ENCODE measurements at regions not wholly inside any gene's neighbourhood (a gene's known extent, or its start where the extent isn't known, plus 50 kb on each side); places are given as distances from the start of the nearest gene placed in this dataset.

DNA sequence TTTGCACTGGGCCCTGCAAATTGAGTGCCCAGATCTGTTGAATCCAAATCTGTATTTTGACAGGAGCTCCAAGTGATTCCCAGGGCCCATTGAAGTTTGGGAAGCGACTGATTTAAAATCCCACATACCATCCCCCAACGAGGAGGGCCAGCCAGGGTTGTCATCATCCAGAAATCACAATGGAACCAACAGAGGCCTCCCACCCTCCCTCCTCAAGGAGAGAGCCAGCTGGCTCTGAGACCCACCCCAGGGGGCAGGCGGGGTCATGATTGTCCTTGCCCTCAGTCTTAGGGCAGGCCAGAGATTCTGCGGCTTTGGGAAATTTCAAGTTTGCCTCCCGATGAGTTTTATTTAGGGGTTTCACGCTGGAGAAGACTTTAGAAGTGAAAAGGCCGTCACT, 358.2 kb downstream of the MN1 start:
- Histone ChIP-seq H3K9me3 (ENCODE audit: insufficient read depth, low read depth, low read length) (no peaks in the 10 kb centered on the region), H3K4me2 (ENCODE audit: low read length) (no peak overlapping the region), H3K27me3 (ENCODE audit: insufficient read depth, low read length) (peaks cover 17% of the 10 kb centered on the region), H3K27ac (ENCODE audit: low read depth, low read length) (no peak overlapping the region), H3K4me1 (ENCODE audit: insufficient read depth, low read length) (peaks cover 5% of the 10 kb centered on the region), H4K20me1 (ENCODE audit: insufficient read depth, low read length) (no peaks in the 10 kb centered on the region), H2AFZ (ENCODE audit: low read depth, low read length) (no peak overlapping the region), H3K9ac (ENCODE audit: low read length) (no peak overlapping the region), H3K36me3 (ENCODE audit: insufficient read depth, low read length) (no peaks in the 10 kb centered on the region), H3K79me2 (ENCODE audit: insufficient read depth, low read length) (no peaks in the 10 kb centered on the region), H3K4me3 (ENCODE audit: insufficient read depth, low read depth, low read length) (no peak overlapping the region)
- Mint-ChIP-seq H3K27ac (ENCODE audit: unreplicated experiment) (no peak overlapping the region), H3K4me1 (ENCODE audit: low read depth, unreplicated experiment) (peaks cover 3% of the 10 kb centered on the region), H3K36me3 (ENCODE audit: low read depth, unreplicated experiment) (no peaks in the 10 kb centered on the region), H3K4me3 (ENCODE audit: unreplicated experiment) (no peak overlapping the region), H3K27me3 (ENCODE audit: low read depth, unreplicated experiment) (peaks cover 11% of the 10 kb centered on the region), H3K9me3 (ENCODE audit: unreplicated experiment) (no peaks in the 10 kb centered on the region)
- TF ChIP-seq, protein P1, sequence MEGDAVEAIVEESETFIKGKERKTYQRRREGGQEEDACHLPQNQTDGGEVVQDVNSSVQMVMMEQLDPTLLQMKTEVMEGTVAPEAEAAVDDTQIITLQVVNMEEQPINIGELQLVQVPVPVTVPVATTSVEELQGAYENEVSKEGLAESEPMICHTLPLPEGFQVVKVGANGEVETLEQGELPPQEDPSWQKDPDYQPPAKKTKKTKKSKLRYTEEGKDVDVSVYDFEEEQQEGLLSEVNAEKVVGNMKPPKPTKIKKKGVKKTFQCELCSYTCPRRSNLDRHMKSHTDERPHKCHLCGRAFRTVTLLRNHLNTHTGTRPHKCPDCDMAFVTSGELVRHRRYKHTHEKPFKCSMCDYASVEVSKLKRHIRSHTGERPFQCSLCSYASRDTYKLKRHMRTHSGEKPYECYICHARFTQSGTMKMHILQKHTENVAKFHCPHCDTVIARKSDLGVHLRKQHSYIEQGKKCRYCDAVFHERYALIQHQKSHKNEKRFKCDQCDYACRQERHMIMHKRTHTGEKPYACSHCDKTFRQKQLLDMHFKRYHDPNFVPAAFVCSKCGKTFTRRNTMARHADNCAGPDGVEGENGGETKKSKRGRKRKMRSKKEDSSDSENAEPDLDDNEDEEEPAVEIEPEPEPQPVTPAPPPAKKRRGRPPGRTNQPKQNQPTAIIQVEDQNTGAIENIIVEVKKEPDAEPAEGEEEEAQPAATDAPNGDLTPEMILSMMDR (IDR thresholded peaks at IDR 0.05; ENCODE audit: insufficient read depth, low read depth, low read length) = no peak
- no peak for TF ChIP-seq EZH2 (IDR thresholded peaks at IDR 0.05; ENCODE audit: insufficient read depth, low read length)
- DNase-seq (ENCODE audit: low read depth) (no peak), FAIRE-seq (no peak)

DNA sequence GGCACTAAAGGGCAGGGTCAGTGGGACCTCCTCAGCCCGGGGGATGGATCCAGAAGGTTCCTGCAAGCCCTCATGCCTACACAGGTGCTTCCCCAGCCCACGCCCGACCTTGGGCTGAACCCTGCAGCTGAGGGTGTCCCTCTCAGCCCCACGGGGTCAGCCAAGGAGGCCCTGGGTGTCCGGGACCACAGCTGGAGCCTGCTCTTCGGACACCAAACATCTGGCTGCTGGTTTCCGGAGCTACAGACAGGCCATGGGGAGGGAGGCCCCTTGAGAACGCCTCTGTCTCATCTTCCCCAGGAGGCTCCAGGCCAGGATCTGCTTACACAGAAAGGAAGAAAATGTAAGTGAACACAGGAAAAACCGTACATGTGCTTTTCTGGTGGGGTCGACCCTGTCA, 355.7 kb downstream of the MN1 start:
- no peaks in the 10 kb centered on the region for H3K4me1 Mint-ChIP-seq (ENCODE audit: low read depth, unreplicated experiment)

GRCh38 chr22:27447289-27447688, 354.3 kb downstream of the MN1 start:
- no peaks in the 10 kb centered on the region for H3K36me3 ChIP-seq (ENCODE audit: insufficient read depth, low read length)
- TF ChIP-seq, protein P1 (IDR thresholded peaks at IDR 0.05; ENCODE audit: insufficient read depth, low read depth, low read length) = no peak
- TF ChIP-seq EZH2 (IDR thresholded peaks at IDR 0.05; ENCODE audit: insufficient read depth, low read length) = no peak
- no peak overlapping the region for H3K4me3 ChIP-seq (ENCODE audit: insufficient read depth, low read depth, low read length)
- H3K27ac ChIP-seq (ENCODE audit: low read depth, low read length) = no peak overlapping the region
- H3K4me2 ChIP-seq (ENCODE audit: low read length) = no peak overlapping the region
- no peaks in the 10 kb centered on the region for H3K79me2 ChIP-seq (ENCODE audit: insufficient read depth, low read length)
- no peak overlapping the region for H3K27ac Mint-ChIP-seq (ENCODE audit: unreplicated experiment)
- no peak overlapping the region for H2AFZ ChIP-seq (ENCODE audit: low read depth, low read length)
- no peaks in the 10 kb centered on the region for H3K4me1 Mint-ChIP-seq (ENCODE audit: low read depth, unreplicated experiment)
- H3K9me3 ChIP-seq (ENCODE audit: insufficient read depth, low read depth, low read length) = no peaks in the 10 kb centered on the region
- H3K36me3 Mint-ChIP-seq (ENCODE audit: low read depth, unreplicated experiment) = no peaks in the 10 kb centered on the region
- H3K4me3 Mint-ChIP-seq (ENCODE audit: unreplicated experiment) = no peak overlapping the region
- H3K27me3 ChIP-seq (ENCODE audit: insufficient read depth, low read length) = peaks cover 3% of the 10 kb centered on the region
- H3K27me3 Mint-ChIP-seq (ENCODE audit: low read depth, unreplicated experiment) = peaks cover 6% of the 10 kb centered on the region
- no peaks in the 10 kb centered on the region for H4K20me1 ChIP-seq (ENCODE audit: insufficient read depth, low read length)
- H3K9ac ChIP-seq (ENCODE audit: low read length) = no peak overlapping the region
- no peak for FAIRE-seq
- H3K4me1 ChIP-seq (ENCODE audit: insufficient read depth, low read length) = no peaks in the 10 kb centered on the region
- no peak for DNase-seq (ENCODE audit: low read depth)
- no peaks in the 10 kb centered on the region for H3K9me3 Mint-ChIP-seq (ENCODE audit: unreplicated experiment)

More for the DNA sequence above, 355.7 kb downstream of the MN1 start:
- Mint-ChIP-seq H3K4me3 (ENCODE audit: unreplicated experiment) (no peak overlapping the region), H3K27ac (ENCODE audit: unreplicated experiment) (no peak overlapping the region), H3K27me3 (ENCODE audit: low read depth, unreplicated experiment) (peaks cover 7% of the 10 kb centered on the region), H3K9me3 (ENCODE audit: unreplicated experiment) (no peaks in the 10 kb centered on the region), H3K36me3 (ENCODE audit: low read depth, unreplicated experiment) (no peaks in the 10 kb centered on the region)
- TF ChIP-seq, protein P1 (IDR thresholded peaks at IDR 0.05; ENCODE audit: insufficient read depth, low read depth, low read length) = no peak
- no peak for TF ChIP-seq EZH2 (IDR thresholded peaks at IDR 0.05; ENCODE audit: insufficient read depth, low read length)
- no peak overlapping the region for H2AFZ ChIP-seq (ENCODE audit: low read depth, low read length)
- no peaks in the 10 kb centered on the region for H3K79me2 ChIP-seq (ENCODE audit: insufficient read depth, low read length)
- no peaks in the 10 kb centered on the region for H3K4me1 ChIP-seq (ENCODE audit: insufficient read depth, low read length)
- no peaks in the 10 kb centered on the region for H4K20me1 ChIP-seq (ENCODE audit: insufficient read depth, low read length)
- no peak overlapping the region for H3K27ac ChIP-seq (ENCODE audit: low read depth, low read length)
- H3K4me3 ChIP-seq (ENCODE audit: insufficient read depth, low read depth, low read length) = no peak overlapping the region
- H3K4me2 ChIP-seq (ENCODE audit: low read length) = no peak overlapping the region
- peaks cover 11% of the 10 kb centered on the region for H3K27me3 ChIP-seq (ENCODE audit: insufficient read depth, low read length)
- no peaks in the 10 kb centered on the region for H3K9me3 ChIP-seq (ENCODE audit: insufficient read depth, low read depth, low read length)
- no peak for DNase-seq (ENCODE audit: low read depth)
- no peak overlapping the region for H3K9ac ChIP-seq (ENCODE audit: low read length)
- H3K36me3 ChIP-seq (ENCODE audit: insufficient read depth, low read length) = no peaks in the 10 kb centered on the region
- FAIRE-seq = no peak

Data from astrocyte (in vitro differentiated cells and primary cell).